TTC549 (cell line): ENCODE measurements at regions not wholly inside any gene's neighbourhood (a gene's known extent, or its start where the extent isn't known, plus 50 kb on each side); places are given as distances from the start of the nearest gene placed in this dataset.

Experiments
- FAIRE-seq: peaks from 2 replicates; lab custom pipeline; 2012; peaks lifted over from hg19 to GRCh38; lab: Jason Lieb, UNC

DNA sequence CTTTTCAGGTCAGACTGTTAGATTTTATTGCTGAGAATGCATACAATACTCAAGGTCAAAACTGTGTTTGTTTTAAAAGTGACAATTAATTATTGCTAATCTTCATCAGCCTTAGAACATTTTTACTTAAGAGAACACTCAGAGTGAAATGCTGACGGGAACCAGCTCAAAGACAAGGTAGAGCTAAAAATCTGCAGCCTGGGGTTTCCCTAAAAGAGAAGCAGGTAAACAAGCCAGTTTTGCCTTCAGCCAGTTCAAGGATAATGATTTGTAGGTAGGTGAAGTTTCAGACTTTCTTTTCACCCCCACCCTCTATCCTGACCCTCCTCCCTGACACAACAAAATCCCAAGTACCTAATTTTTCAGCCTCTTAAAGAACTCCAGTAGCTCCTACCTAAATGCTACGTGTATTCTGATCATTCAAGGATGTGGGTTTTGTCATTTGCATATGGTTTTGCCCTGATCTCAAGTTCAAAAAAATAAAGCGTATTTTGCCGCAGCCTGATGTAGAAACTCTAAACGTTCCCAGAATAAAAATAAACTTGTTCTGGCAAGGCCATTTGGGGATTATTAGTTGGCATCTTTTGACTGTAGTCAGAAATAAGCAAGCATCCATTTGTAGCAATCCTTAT, 407.2 kb downstream of the EFNA5 start:
- FAIRE-seq: no peak

DNA sequence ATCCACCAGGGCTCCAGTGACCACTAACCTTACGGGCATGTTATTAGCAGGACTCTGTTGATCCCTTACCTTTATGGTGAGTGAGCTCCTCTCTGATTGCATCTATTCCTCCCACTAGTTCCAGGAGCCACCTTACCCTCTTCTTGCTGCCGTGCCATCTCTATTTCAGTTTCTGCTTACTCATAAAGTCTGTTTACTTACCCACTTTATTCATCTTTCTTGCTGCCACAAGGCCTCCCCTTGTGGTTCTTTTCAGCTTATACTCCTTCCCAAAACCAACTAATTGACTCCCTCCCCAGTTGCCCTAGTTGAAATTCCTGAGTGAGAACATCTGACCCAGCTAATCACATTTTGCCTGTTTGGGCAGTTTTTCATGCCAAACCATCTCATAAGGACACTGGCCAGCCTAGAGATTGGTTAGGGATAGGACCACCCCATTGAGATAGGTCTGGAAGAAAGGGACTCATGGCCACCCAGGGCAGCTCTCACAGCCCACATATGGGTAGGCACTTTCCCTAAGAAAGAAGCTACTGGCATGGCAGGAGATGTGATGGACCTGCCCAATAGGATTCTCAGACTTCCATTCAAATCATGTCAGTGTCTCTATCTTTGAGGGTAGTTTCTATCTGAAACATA, 412.7 kb downstream of the EFNA5 start:
- no peak for FAIRE-seq

DNA sequence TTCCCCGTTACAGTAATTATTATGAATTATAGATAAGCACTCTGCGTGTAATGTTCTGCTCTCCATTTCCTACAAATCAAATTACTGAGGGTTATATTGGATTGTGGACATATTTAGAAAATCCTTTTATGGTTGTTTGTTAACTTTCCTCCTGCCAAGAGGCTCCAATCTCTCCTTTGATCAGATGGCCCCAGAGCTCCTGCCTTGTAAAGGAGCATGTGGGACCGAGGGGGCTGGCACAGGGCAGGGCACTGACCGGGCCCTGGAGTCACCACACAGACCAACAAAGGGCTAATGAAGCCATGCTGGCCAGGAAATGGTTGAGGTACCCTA, 415.9 kb downstream of the EFNA5 start:
- no peak for FAIRE-seq

DNA sequence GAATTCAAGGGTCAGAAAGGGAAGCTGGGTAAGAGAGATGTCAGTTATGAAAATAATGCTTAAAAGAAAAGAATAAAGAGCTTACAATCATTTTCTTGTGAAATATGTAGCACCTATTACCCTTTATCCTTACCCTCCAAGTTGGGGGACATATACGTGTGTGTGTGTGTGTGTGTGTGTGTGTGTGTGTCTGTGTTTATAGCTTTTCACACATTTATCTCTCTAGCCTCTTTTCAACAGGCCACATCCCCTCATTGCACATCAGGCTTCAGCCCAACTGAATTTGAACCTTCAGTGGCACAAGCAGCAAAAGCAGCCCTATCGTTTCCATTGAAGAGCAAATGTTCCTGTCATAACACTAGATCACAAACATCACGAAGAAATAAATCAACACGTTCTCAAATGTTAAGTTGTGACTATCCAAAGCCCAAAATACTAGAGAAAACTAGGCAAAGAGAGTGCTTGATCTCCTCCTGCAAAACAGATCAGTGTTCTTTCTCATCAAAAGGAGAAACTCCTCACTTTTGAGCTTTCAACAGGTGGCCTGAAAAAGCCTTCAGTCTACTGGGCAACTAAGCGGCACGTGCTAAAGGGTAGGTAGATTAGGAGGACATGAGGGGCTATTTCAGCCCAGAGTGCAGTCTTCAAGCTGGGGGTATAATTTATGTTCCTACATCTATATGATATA, 416.4 kb downstream of the EFNA5 start:
- no peak for FAIRE-seq

DNA sequence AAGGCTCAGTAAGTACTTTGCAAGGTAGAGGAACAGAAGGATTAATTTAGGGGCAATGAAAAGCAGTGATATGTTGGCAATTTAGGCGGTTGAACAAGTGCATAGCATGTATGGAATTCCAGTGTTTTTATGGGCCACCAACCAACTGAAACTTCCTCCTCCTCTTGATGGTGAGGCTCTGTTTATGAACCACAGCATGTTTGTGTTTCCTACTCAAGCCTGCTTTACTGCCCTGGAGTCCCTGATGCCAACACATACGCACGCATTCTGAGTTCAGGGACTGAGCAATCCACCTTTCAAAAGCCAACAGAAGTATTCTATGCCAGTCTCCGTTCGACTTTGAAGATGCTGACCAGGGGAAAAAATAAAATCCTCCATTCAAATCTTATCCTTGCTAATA, 417.5 kb downstream of the EFNA5 start:
- FAIRE-seq: no peak

DNA sequence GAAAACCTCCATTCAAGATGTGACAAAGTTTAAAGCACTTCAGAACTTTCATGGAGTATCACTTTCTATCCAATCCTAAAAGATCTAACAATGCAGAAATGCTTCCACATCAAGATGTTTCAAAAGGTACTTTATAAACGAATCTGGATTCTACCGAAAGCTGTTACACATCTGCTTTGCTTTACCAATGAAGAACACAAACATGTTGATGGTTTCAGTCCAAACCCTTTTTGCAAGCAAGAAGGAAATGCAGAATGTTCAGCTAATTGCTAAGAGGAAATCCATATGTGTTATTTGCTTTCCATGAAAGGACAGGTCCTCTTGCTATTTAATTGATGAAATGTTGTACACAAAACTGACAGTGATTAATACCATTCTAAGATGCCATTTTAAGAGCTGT, 419.6 kb downstream of the EFNA5 start:
- FAIRE-seq: no peak

DNA sequence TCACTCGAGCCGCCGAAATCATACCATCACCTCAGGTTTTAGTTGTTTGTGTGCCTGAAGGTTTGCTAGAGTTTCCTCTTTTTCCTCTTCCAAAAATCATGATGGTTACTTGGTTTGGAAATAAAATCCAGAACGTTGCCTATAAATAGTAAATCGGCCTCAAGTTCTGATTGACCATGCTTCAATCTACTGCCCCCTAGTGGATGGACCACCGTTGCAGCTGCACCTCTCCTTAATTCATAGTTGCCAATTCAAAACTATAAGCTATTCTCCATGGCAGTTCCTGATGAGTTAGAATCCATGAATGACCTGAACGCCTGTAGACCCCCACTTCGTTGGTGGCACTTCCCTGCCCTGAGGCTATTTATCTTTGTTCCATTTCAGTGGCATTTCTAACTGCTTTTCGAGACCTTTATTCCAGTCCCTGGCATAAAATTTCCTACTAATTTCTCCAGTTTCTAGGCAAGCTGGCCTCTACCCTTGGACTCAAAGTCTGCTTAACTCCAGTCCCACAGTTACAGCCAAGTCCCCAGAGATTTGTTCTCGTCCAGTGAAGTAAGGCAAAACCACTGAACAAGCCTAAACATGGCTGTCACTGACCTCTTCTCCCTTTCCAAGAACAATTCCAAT, 422.6 kb downstream of the EFNA5 start:
- no peak for FAIRE-seq

DNA sequence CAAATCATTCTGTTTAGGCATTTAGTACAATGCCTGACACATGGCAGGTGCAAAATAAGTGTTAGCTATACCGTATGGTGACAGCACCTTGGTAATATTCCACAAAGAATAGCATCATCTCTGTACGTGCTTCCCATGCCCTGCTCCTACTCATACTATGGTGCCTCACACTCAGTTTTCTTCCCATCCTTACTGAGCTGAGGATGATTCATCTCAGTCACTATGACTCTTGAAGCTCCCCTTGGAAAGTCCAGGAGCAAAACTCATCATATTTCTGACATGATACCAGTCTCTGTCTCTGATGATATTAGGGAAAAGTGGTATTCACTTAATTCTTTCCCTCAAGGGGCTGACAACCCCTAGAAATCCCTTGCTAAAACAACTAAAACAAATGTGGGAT, 423.3 kb downstream of the EFNA5 start:
- no peak for FAIRE-seq

DNA sequence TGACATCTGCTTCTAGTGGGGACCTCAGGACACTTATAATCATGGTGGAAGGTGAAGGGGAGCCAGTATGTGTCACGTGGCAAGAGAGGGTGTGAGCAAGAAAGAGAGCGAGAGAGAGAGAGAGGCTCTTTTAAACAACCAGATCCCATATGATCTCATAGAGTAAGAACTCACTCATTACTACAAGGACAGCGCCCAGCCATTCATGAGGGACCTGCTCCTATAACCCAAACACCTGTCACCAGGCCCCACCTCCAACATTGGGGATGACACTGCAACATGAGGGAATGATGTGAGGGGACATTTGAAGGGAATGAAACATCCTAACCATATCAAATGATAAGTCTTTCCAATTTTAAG, 427.5 kb downstream of the EFNA5 start:
- FAIRE-seq: no peak

DNA sequence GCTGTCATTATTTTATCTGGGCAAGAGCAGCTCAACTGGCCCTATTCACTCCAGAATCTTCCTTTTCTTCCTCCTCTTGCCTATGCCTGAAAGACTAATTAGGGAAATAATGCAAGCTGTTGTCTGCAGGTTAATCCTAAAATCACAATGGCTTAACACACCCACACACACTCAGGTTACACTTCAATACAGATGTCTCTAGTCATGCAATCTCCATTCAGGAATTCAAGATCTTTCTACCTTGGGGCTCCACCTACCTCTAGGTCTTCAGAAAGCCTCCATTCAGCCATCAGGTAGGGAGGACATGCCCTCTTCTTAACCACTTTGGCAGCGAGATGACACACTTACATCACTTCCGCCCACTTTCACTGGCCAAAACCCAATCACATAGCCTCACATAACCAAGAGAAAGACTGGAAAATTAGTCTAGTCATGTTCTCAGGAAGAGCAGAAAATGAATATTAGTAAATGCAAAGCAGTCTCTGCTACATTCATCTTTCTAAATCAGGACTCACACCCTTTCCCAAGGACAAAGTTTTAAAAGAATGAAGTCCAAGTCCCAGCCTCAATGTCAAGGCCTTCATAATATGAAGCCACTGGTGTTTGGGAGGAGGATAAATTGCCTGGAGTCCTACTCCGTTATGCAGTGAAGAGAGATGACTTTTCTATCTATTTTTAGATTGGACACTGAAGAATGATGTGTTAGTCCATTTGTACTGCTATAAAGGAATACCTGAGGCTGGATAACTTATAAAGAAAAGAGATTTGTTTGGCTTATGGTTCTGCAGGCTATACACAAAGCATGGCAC, 428.1 kb downstream of the EFNA5 start:
- FAIRE-seq: no peak

DNA sequence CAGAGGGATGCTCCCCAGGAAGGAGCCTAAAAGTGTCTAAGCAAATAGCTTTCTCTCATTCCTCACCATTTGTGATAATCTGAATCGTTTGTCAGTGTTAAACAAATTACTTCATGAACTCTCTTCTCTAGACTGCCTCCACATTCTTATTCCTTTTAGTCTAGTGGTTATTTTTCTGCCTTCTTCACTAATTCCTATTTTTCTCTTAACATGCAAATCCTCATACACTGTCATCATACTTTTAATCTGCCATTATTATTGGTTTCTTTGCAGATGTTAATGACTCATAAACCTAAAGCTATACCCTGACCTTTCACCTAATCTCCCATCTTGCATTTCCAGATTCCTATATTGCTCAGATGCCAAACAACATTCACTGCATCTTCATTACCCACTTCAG, 428.9 kb downstream of the EFNA5 start:
- no peak for FAIRE-seq

DNA sequence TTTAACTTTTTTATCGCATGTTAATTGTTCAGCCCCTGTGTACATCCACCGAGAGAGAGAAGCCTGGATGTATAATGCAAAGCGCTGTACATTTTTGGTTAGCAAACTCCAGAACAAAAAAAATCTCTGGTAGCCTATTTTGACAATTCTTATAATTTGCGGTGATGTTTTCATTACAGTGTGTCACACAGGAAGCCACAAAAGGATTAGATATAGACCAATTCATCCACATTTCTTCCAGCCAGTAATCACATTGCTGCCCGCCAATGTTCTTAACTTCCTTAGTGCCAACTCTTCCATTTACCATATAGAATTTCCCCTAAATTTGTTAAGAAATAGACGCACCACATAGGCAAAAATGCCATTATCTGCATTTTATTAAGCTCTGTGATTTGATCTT, 435.6 kb downstream of the EFNA5 start:
- FAIRE-seq: no peak

DNA sequence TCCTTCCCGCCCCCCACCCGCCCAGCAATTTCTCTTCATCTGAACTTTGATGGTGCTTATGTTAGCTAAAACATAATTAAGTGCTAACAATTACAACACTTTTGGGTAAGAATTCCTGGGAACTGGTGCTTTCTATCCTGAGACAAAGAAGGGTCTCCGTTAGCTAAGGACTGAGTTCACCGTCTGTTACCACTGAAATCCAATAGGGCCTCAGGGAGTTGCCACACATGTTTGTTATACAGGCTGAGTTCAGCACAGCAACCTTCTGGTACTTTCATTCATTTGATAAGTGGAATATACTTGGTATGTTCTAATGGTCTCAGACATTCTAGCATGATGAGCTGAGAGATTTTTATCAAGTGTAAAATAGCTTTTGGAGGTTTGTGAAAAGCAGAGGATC, 437.9 kb downstream of the EFNA5 start:
- no peak for FAIRE-seq

DNA sequence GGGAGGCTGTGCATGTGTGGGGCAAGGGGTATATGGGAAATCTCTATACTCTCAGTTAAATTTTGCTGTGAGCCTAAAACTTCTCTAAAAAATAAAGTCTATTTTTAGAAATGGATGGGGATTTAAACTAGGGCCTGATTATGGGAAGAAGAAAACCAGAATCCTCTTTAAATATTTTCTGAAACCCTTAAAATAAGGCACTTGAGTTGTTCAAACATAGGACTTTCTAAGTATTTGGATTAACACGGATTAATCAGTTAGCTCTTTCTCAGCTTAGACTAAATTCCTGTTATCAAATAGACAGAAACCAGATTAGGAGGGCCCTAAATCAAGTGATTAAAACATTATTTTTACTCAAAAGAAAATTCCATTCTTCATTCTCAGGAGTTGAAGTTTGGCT, 438.4 kb downstream of the EFNA5 start:
- FAIRE-seq: no peak

DNA sequence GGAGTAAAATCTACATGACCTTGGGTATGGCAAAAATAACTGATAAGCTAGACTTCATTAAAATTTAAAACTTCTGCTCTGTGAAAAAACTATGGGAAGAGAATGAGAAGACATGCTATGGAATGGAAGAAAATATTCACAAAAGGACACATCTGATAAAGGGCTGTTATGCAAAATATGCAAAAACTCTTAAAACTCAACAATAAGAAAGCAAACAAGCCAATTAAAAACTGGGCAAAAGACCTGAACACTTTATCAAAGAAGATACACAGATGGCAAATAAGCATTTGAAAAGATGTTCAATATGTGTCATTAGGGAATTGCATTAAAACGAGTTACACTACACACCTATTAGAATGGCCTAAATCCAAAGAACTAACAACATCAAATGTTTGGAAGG, 439.5 kb downstream of the EFNA5 start:
- FAIRE-seq: no peak

DNA sequence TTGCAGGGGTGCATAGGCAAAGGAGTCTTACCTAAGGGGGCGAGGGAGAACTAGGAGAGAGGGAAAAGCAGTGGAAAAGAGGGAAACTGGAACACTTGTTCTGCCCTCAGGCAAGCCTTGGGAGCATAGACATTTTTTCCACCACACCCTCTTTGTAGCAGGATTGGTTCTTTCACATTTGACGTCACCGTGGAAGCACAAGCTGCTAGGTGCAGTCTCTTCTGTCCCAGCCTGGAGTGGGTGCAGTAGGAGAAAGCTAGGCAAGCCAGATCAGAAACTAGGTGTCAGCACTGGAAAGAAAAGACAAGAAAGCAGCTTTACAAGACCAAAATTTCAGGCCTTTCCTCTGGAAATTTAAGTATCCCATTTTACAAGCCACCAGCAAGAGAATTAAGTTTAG, 440.4 kb downstream of the EFNA5 start:
- no peak for FAIRE-seq

DNA sequence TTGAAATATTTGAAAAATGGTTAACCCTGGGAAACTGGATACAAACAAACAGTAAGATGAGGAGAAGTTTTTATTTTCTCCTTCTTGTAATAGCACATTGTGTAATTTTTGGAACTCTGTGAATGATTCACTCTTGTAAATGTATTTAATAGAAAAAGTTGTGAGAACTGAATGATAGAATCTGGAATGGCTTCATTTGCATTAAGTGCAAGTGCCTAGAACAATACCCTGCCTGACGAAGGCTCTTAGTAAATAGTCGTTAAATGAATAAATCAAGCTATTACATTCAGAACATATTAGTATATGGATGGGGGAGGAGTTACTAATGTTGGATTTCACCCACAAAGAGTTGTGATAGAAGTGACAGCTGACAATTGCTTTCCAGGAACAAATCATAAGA, 442.5 kb downstream of the EFNA5 start:
- FAIRE-seq: no peak

DNA sequence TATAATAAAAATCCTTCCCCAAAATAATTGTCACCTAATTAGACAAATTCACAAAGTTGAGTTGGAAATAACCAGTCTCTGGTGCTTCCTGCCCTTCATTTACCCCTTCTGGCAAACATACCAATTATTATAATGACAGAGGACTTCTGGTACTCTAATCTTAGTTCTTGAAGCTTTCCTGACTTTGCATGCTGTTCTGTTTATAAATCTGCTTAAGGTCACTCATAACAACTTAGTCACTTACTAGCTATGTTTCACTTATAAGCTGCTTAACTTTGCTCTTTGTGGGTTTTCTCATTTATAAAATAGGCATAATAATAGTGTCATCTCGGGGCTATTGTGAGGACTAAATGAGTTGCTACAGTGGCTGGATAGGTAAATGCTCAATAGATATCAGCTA, 446.5 kb downstream of the EFNA5 start:
- no peak for FAIRE-seq

DNA sequence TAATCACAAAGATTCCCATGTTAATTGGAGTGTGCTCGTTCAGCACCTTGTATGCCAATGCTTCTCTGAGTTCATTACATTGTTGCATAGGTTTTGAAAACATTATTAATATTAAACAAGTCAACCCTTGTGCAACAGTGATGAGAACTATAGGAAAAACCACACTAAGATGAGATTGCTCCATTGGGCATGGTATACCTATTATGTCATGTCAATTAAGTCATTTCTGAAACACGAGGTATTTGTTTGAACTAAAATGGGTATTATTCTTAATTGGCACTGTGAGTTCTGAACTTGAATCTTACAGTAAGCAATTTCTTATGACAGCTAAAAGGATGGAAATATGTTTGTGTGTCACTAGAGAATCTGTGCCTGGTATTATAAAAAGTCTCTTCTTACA, 447.7 kb downstream of the EFNA5 start:
- no peak for FAIRE-seq

DNA sequence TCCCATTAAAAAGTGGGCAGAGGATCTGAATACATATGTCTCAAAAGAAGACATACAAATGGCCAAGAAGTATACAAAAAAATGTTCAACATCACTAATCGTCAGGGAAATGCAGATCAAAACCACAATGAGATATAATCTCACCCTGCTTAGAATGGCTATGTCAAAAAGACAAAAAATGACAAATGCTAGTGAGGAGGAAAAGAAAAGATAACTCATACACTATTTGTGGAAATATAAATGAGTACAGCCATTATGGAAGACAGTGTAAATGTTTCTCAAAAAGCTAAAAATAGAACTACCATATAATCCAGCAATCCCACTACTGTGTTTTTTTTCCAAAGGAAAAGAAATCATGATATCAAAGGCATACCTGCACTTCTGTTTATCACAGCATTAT, 450.7 kb downstream of the EFNA5 start:
- no peak for FAIRE-seq

DNA sequence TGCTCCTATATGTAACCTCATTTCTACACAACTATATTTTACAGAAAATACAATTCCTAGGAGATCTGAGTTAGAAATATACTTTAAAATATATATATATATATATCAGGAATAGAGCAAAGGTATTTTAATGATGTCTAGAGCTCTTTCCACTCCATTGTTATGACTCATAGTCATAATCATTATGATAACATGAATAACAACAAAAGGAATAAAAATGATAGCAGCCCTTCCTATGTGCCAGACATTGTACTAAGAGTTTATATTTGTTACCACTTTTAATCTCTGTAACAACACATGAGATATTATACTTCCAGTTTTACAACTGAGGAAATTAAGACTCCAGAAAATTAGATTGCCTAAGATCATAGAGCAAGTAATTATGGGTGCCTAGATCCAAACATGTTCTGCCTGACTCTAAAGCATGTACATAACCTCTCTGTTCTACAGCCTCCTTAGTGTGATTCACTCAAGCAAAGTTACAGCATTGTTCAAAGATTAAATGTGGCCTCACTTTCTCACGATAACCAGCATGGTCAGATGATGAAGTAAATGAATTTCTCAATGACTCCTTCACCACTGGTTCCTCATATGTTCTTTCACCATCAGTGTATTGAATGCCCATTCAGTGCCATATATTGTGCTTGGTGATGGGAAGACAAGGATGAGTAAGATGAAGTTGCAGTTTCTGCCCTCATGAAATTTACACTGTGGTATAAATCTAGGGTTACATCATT, 452.1 kb downstream of the EFNA5 start:
- FAIRE-seq: no peak

DNA sequence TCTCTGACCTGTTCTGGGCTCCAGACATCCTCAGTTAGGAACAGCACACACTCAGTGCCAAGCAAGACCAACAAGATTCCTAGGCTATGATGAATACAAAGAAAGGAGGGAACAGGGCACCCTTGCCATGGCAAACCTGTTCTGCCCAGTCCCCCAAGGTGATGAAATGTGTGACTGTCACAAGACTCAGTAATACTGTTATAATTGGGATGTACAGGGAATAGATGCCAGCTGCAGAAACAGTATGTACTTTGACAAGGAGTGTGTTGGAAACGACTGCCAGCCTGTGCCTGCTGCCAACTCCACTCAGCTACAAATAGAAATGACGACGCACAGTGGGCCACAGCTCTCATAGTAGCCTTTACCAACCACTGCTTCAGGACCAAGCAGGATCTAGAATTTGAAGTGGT, 453.0 kb downstream of the EFNA5 start:
- FAIRE-seq: no peak
